Hepatocyte (in vitro differentiated cells): ENCODE measurements at regions not wholly inside any gene's neighbourhood (a gene's known extent, or its start where the extent isn't known, plus 50 kb on each side); places are given as distances from the start of the nearest gene placed in this dataset.

Source experiments
- DNase-seq: peaks from one replicate; pipeline ENCODE4 v3.0.0-alpha.2; 2016; ENCODE audit warnings: low spot score
- H2AFZ ChIP-seq: fragments of 200-600 bp; sonication (generic); 2 replicates; pipeline ENCODE4 v1.6.0; 2016; ENCODE audit warnings: antibody characterized with exemption, mild to moderate bottlenecking
- H3K27ac ChIP-seq: fragments of 200-600 bp; sonication (generic); 2 replicates; pipeline ENCODE4 v1.5.1; 2016; ENCODE audit warnings: mild to moderate bottlenecking
- H3K27me3 ChIP-seq: fragments of 200-600 bp; sonication (generic); 2 replicates; pipeline ENCODE4 v1.6.1; 2016
- H3K36me3 ChIP-seq: fragments of 200-600 bp; sonication (generic); replicated peaks from 2 replicates; pipeline ENCODE4 v1.5.1; 2016; ENCODE audit warnings: low read depth; ENCODE audit not compliant: insufficient read depth
- H3K4me1 ChIP-seq: fragments of 200-600 bp; sonication (generic); 2 replicates; pipeline ENCODE4 v1.5.1; 2016; ENCODE audit warnings: mild to moderate bottlenecking, moderate library complexity; ENCODE audit not compliant: insufficient read depth
- H3K4me2 ChIP-seq: fragments of 200-600 bp; sonication (generic); 2 replicates; pipeline ENCODE4 v1.6.0; 2016
- H3K4me3 ChIP-seq: fragments of 200-600 bp; sonication (generic); 2 replicates; pipeline ENCODE4 v1.5.1; 2016; ENCODE audit warnings: mild to moderate bottlenecking
- H3K79me2 ChIP-seq: fragments of 200-600 bp; sonication (generic); 2 replicates; pipeline ENCODE4 v1.6.0; 2017; ENCODE audit warnings: mild to moderate bottlenecking
- H3K9me2 ChIP-seq: fragments of 200-600 bp; sonication (generic); replicated peaks from 2 replicates; pipeline ENCODE4 v1.6.0; 2017; ENCODE audit warnings: mild to moderate bottlenecking; ENCODE audit not compliant: insufficient read depth
- H3K9me3 ChIP-seq: fragments of 200-600 bp; sonication (generic); 2 replicates; pipeline ENCODE4 v1.5.1; 2016; ENCODE audit warnings: low read depth, mild to moderate bottlenecking
- H4K20me1 ChIP-seq: fragments of 200-600 bp; sonication (generic); 2 replicates; pipeline ENCODE4 v1.6.0; 2016; ENCODE audit warnings: mild to moderate bottlenecking; ENCODE audit not compliant: insufficient read depth, poor library complexity, severe bottlenecking
- EZH2 ChIP-seq: fragments of 200-600 bp; sonication (generic); IDR thresholded peaks from 2 replicates; pipeline ENCODE4 v1.6.1; 2016; ENCODE audit warnings: antibody characterized with exemption, mild to moderate bottlenecking, borderline replicate concordance
- EZH2phosphoT487 ChIP-seq: fragments of 200-600 bp; sonication (generic); IDR thresholded peaks from one replicate; pipeline ENCODE4 v1.6.1; 2018; ENCODE audit warnings: antibody characterized with exemption, mild to moderate bottlenecking, low read depth, moderate library complexity; ENCODE audit not compliant: unreplicated experiment, severe bottlenecking
- WGBS: methylation state at CpG from one replicate; pipeline ENCODE4 v1.1.6; 2016; ENCODE audit warnings: low lambda C conversion rate; ENCODE audit errors: missing lambda C conversion rate; 5-methylcytosine and 5-hydroxymethylcytosine counted together
- TF ChIP-seq, protein P1 (sequence below): fragments of 200-600 bp; sonication (generic); IDR thresholded peaks from 2 replicates; pipeline ENCODE4 v1.5.1; 2016; ENCODE audit warnings: antibody characterized with exemption, mild to moderate bottlenecking; ENCODE audit not compliant: poor library complexity

DNA sequence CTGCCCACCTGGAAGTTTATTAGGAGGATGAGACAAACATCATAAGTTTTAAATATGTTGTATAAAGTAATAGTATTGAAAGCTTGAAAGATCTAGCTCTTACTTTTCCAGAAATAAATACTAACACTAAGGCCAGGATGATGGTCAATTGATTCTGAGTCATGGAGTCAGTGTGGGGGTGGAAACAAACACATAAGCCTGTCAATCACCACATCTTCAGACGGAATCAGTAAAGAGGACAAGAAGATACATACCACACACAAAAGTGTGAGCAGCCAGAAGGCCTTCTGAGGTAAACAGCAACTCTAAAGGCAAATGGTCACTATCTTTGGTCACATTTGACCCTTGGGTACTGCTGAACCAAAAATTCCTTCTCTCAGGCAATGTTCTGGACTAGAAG is 365.0 kb upstream of the RASGEF1B start:
- H3K4me2 ChIP-seq, result no peak overlapping the region
- no peaks in the 10 kb centered on the region for H3K36me3 ChIP-seq
- no peaks in the 10 kb centered on the region for H3K79me2 ChIP-seq
- H3K27ac ChIP-seq, result no peak overlapping the region
- no peaks in the 10 kb centered on the region for H3K27me3 ChIP-seq
- H2AFZ ChIP-seq, result no peak overlapping the region
- H3K9me3 ChIP-seq, result no peaks in the 10 kb centered on the region
- no peaks in the 10 kb centered on the region for H3K4me1 ChIP-seq
- WGBS, result 67% methylated on average over 1 of the region's 1 CpG
- no peak overlapping the region for H3K4me3 ChIP-seq
- H3K9me2 ChIP-seq, result no peaks in the 10 kb centered on the region
- no peak for TF ChIP-seq EZH2phosphoT487
- TF ChIP-seq EZH2, result no peak
- TF ChIP-seq, protein P1, sequence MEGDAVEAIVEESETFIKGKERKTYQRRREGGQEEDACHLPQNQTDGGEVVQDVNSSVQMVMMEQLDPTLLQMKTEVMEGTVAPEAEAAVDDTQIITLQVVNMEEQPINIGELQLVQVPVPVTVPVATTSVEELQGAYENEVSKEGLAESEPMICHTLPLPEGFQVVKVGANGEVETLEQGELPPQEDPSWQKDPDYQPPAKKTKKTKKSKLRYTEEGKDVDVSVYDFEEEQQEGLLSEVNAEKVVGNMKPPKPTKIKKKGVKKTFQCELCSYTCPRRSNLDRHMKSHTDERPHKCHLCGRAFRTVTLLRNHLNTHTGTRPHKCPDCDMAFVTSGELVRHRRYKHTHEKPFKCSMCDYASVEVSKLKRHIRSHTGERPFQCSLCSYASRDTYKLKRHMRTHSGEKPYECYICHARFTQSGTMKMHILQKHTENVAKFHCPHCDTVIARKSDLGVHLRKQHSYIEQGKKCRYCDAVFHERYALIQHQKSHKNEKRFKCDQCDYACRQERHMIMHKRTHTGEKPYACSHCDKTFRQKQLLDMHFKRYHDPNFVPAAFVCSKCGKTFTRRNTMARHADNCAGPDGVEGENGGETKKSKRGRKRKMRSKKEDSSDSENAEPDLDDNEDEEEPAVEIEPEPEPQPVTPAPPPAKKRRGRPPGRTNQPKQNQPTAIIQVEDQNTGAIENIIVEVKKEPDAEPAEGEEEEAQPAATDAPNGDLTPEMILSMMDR, result no peak
- no peak for DNase-seq
- H4K20me1 ChIP-seq, result no peaks in the 10 kb centered on the region

DNA sequence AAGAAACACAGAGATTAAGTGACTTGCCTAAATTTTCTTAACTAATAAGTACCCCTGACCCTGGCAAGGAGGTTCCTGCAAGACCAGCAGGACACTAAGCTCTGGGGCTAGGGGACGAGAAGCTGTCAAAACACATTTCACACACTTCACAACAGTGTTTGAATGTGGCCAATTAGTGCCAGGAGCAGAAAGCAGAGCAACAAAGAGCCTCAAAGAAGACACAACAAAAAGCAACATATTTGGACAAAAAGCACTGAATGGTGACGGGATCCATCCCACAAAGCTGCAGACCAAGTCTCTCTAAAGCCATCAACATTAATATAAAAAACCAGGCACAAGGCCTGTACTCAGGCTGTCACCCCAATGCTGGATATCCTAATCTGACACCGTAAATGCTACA is 361.9 kb upstream of the RASGEF1B start:
- Histone ChIP-seq H3K27me3 (no peaks in the 10 kb centered on the region), H4K20me1 (no peaks in the 10 kb centered on the region), H3K79me2 (no peaks in the 10 kb centered on the region), H3K4me1 (no peaks in the 10 kb centered on the region), H3K9me3 (no peaks in the 10 kb centered on the region), H3K9me2 (no peaks in the 10 kb centered on the region), H3K27ac (no peak overlapping the region), H3K36me3 (no peaks in the 10 kb centered on the region), H3K4me2 (no peak overlapping the region), H3K4me3 (no peak overlapping the region), H2AFZ (no peak overlapping the region)
- TF ChIP-seq, protein P1, result no peak
- no peak for TF ChIP-seq EZH2phosphoT487
- no peak for TF ChIP-seq EZH2
- 82% methylated on average over 3 of the region's 3 CpGs for WGBS
- DNase-seq, result no peak

DNA sequence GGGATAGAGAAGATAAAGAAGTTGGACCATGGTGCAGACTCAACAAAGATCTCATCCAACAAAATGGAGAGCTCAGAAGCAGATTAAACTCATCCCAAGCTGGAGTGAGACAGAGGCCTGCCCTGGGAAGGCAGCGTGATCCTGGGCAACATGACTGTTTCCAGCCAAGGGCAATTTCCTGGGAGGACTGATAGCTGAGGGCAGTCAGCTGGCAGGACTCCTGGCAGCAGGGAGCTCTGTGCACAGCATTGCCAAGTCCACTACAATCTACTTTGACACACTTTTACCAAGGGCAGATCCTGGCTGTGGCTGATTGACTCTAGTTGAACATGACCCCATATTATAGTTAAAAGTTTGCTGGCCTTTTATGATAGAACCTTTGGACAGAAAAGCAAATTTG is 357.3 kb upstream of the RASGEF1B start:
- DNase-seq, result no peak
- 93% methylated on average over 1 of the region's 1 CpG for WGBS
- no peak for TF ChIP-seq EZH2
- TF ChIP-seq, protein P1, result no peak
- no peak for TF ChIP-seq EZH2phosphoT487

More for the DNA sequence above, 357.3 kb upstream of the RASGEF1B start:
- no peak overlapping the region for H3K4me2 ChIP-seq
- H3K27me3 ChIP-seq, result no peaks in the 10 kb centered on the region
- H2AFZ ChIP-seq, result no peak overlapping the region
- H3K4me1 ChIP-seq, result no peaks in the 10 kb centered on the region
- no peaks in the 10 kb centered on the region for H4K20me1 ChIP-seq
- H3K4me3 ChIP-seq, result no peak overlapping the region
- no peaks in the 10 kb centered on the region for H3K9me3 ChIP-seq
- H3K27ac ChIP-seq, result peak overlapping the region; percentile 30
- H3K79me2 ChIP-seq, result no peaks in the 10 kb centered on the region
- H3K36me3 ChIP-seq, result no peaks in the 10 kb centered on the region
- H3K9me2 ChIP-seq, result no peaks in the 10 kb centered on the region
